ENCODE measurements at regions not wholly inside any gene's neighbourhood (a gene's known extent, or its start where the extent isn't known, plus 50 kb on each side); places are given as distances from the start of the nearest gene placed in this dataset.

DNA sequence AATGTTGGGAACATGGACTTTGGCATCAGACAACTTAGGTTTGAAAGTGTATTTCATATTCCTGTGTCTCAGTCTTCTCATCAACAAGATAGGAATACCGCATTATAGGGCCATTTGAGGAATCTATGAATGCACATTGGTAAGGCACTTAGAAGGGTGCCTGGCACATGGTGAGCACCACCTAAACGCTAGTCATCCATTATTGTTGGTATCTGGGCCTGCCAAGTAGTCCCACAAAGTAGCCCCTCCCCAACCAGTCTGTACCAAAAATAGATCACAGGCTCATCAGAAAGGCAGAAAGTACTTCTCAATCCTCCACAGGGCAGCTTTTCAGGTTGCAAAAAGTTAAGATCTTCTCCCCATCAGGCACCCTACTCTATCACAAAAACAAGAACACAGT lies 162.3 kb upstream of the KLF3 start:
- TF ChIP-seq, protein P1, sequence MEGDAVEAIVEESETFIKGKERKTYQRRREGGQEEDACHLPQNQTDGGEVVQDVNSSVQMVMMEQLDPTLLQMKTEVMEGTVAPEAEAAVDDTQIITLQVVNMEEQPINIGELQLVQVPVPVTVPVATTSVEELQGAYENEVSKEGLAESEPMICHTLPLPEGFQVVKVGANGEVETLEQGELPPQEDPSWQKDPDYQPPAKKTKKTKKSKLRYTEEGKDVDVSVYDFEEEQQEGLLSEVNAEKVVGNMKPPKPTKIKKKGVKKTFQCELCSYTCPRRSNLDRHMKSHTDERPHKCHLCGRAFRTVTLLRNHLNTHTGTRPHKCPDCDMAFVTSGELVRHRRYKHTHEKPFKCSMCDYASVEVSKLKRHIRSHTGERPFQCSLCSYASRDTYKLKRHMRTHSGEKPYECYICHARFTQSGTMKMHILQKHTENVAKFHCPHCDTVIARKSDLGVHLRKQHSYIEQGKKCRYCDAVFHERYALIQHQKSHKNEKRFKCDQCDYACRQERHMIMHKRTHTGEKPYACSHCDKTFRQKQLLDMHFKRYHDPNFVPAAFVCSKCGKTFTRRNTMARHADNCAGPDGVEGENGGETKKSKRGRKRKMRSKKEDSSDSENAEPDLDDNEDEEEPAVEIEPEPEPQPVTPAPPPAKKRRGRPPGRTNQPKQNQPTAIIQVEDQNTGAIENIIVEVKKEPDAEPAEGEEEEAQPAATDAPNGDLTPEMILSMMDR (IDR thresholded peaks at IDR 0.05; ENCODE audit: insufficient read depth, low read length, poor library complexity, severe bottlenecking), result no peak
- no peak for TF ChIP-seq EZH2phosphoT487 (conservative IDR thresholded peaks at IDR 0.05; ENCODE audit: low read length)

All from SU-DHL-6 (cell line).